Endothelial cell of umbilical vein (primary cell): ENCODE measurements at regions not wholly inside any gene's neighbourhood (a gene's known extent, or its start where the extent isn't known, plus 50 kb on each side); places are given as distances from the start of the nearest gene placed in this dataset.

Experiments used
- POLR2A ChIP-seq: IDR thresholded peaks from 2 replicates; pipeline ENCODE4 v1.6.1; 2012; ENCODE audit warnings: low read depth, mild to moderate bottlenecking, control low read depth, low read length
- TF ChIP-seq, protein P1 (sequence below), 2 donors: IDR thresholded peaks; 1 replicate in 1 of 2; 2 replicates in 1 of 2; pipeline ENCODE4 v1.5.1; 2011; ENCODE audit warnings: low read length in 2 of 2, mild to moderate bottlenecking in 2 of 2, moderate library complexity in 2 of 2, control low read depth in 1 of 2, inconsistent platforms in 1 of 2, low read depth in 1 of 2; ENCODE audit not compliant: insufficient read depth in 1 of 2; ENCODE audit errors: extremely low read depth in 1 of 2

DNA sequence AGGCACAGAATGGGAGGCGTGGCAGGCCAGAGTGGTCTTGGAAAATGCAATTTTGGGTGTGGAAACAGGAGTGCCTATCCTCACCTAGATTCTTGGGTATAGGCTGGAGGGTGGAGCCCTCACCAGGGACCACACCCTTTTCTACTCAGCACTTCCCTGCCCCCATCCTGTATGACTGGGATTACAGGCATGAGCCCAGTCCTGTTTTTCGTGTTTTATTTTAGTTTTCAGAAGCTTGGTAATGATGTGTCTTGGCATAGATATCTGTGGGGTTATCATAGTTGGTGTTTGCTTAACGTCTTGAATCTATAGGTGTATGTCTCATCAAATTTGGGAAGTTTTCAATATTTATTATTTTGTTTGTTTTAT is 248.7 kb upstream of the CBLB start:
- TF ChIP-seq, protein P1, sequence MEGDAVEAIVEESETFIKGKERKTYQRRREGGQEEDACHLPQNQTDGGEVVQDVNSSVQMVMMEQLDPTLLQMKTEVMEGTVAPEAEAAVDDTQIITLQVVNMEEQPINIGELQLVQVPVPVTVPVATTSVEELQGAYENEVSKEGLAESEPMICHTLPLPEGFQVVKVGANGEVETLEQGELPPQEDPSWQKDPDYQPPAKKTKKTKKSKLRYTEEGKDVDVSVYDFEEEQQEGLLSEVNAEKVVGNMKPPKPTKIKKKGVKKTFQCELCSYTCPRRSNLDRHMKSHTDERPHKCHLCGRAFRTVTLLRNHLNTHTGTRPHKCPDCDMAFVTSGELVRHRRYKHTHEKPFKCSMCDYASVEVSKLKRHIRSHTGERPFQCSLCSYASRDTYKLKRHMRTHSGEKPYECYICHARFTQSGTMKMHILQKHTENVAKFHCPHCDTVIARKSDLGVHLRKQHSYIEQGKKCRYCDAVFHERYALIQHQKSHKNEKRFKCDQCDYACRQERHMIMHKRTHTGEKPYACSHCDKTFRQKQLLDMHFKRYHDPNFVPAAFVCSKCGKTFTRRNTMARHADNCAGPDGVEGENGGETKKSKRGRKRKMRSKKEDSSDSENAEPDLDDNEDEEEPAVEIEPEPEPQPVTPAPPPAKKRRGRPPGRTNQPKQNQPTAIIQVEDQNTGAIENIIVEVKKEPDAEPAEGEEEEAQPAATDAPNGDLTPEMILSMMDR (IDR thresholded peaks at IDR 0.05; ENCODE audit: extremely low read depth in 1 of 2, insufficient read depth in 1 of 2, low read depth in 1 of 2, low read length in 2 of 2): no peak
- no peak for TF ChIP-seq POLR2A
